ENCODE measurements at regions not wholly inside any gene's neighbourhood (a gene's known extent, or its start where the extent isn't known, plus 50 kb on each side); places are given as distances from the start of the nearest gene placed in this dataset.

GRCh38 chr14:26870096-26870495 lies 272.3 kb upstream of the NOVA1 start:
- no peaks in the 10 kb centered on the region for H3K4me1 ChIP-seq (ENCODE audit: control insufficient read depth in 1 of 2, insufficient read depth in 2 of 2, low read length in 2 of 2)
- no peak for DNase-seq
- no peaks in the 10 kb centered on the region for H3K79me2 ChIP-seq (ENCODE audit: control insufficient read depth, insufficient read depth, low read length, poor library complexity)
- H3K79me1 ChIP-seq (ENCODE audit: low read length): no peaks in the 10 kb centered on the region
- no peak overlapping the region for H4K12ac ChIP-seq (ENCODE audit: low read depth, low read length)
- H3K27ac ChIP-seq (ENCODE audit: low read depth, low read length): no peak overlapping the region
- no peak overlapping the region for H3K4me2 ChIP-seq (ENCODE audit: low read length)
- H3K9ac ChIP-seq (ENCODE audit: low read length): no peak overlapping the region
- H2BK5ac ChIP-seq (ENCODE audit: low read depth, low read length, poor library complexity): no peak overlapping the region
- H4K91ac ChIP-seq (ENCODE audit: low read depth, low read length): no peak overlapping the region
- no peak overlapping the region for H2AK5ac ChIP-seq (ENCODE audit: low read length)
- H2AFZ ChIP-seq (ENCODE audit: insufficient read depth, low read length, poor library complexity): no peak overlapping the region
- no peak overlapping the region for H3K4me3 ChIP-seq (ENCODE audit: low read depth, low read length)
- H3K23ac ChIP-seq (ENCODE audit: low read length): no peak overlapping the region
- H3K4ac ChIP-seq (ENCODE audit: low read depth, low read length): no peak overlapping the region
- no peaks in the 10 kb centered on the region for H3K27me3 ChIP-seq (ENCODE audit: insufficient read depth, low read length)
- no peak overlapping the region for H2BK12ac ChIP-seq (ENCODE audit: low read length)
- no peak overlapping the region for H2BK120ac ChIP-seq (ENCODE audit: insufficient read depth, low read length, poor library complexity)
- H3K9me3 ChIP-seq (ENCODE audit: insufficient read depth, low read depth, low read length): no peaks in the 10 kb centered on the region
- no peaks in the 10 kb centered on the region for H3K36me3 ChIP-seq (ENCODE audit: control insufficient read depth in 1 of 2, insufficient read depth in 2 of 2, low read length in 2 of 2)
- no peak overlapping the region for H4K8ac ChIP-seq (ENCODE audit: low read depth, low read length)
- no CpG with 5 or more reads among the region's 2 CpGs for WGBS (ENCODE audit: extremely low coverage, insufficient coverage, insufficient read length)
- H3K14ac ChIP-seq (ENCODE audit: low read length): no peak overlapping the region
- no peak overlapping the region for H3K18ac ChIP-seq (ENCODE audit: low read length)

GRCh38 chr14:26870722-26871617 lies 273.1 kb upstream of the NOVA1 start:
- no peak overlapping the region for H3K14ac ChIP-seq (ENCODE audit: low read length)
- H3K79me1 ChIP-seq (ENCODE audit: low read length): no peaks in the 10 kb centered on the region
- H2BK12ac ChIP-seq (ENCODE audit: low read length): no peak overlapping the region
- H3K9ac ChIP-seq (ENCODE audit: low read length): no peak overlapping the region
- no peak overlapping the region for H2BK5ac ChIP-seq (ENCODE audit: low read depth, low read length, poor library complexity)
- H3K9me3 ChIP-seq (ENCODE audit: insufficient read depth, low read depth, low read length): no peaks in the 10 kb centered on the region
- no peak overlapping the region for H3K4me3 ChIP-seq (ENCODE audit: low read depth, low read length)
- no peak overlapping the region for H2BK120ac ChIP-seq (ENCODE audit: insufficient read depth, low read length, poor library complexity)
- no peak overlapping the region for H4K12ac ChIP-seq (ENCODE audit: low read depth, low read length)
- no peaks in the 10 kb centered on the region for H3K4me1 ChIP-seq (ENCODE audit: control insufficient read depth in 1 of 2, insufficient read depth in 2 of 2, low read length in 2 of 2)
- no peak overlapping the region for H3K4me2 ChIP-seq (ENCODE audit: low read length)
- H4K8ac ChIP-seq (ENCODE audit: low read depth, low read length): no peak overlapping the region
- no peaks in the 10 kb centered on the region for H3K79me2 ChIP-seq (ENCODE audit: control insufficient read depth, insufficient read depth, low read length, poor library complexity)
- H3K27ac ChIP-seq (ENCODE audit: low read depth, low read length): no peak overlapping the region
- H3K4ac ChIP-seq (ENCODE audit: low read depth, low read length): no peak overlapping the region
- no peaks in the 10 kb centered on the region for H3K27me3 ChIP-seq (ENCODE audit: insufficient read depth, low read length)
- no peak overlapping the region for H2AK5ac ChIP-seq (ENCODE audit: low read length)
- no peak overlapping the region for H4K91ac ChIP-seq (ENCODE audit: low read depth, low read length)
- no peak overlapping the region for H3K23ac ChIP-seq (ENCODE audit: low read length)
- WGBS (ENCODE audit: extremely low coverage, insufficient coverage, insufficient read length): no CpG with 5 or more reads among the region's 8 CpGs
- H3K18ac ChIP-seq (ENCODE audit: low read length): no peak overlapping the region
- no peak overlapping the region for H2AFZ ChIP-seq (ENCODE audit: insufficient read depth, low read length, poor library complexity)
- no peak for DNase-seq
- H3K36me3 ChIP-seq (ENCODE audit: control insufficient read depth in 1 of 2, insufficient read depth in 2 of 2, low read length in 2 of 2): no peaks in the 10 kb centered on the region

GRCh38 chr14:26872515-26873361 lies 274.9 kb upstream of the NOVA1 start:
- no peak overlapping the region for H3K4me3 ChIP-seq (ENCODE audit: low read depth, low read length)
- no peak overlapping the region for H2AK5ac ChIP-seq (ENCODE audit: low read length)
- no peaks in the 10 kb centered on the region for H3K79me1 ChIP-seq (ENCODE audit: low read length)
- DNase-seq: peak in 1 of 2 donors; percentile 35
- H2BK12ac ChIP-seq (ENCODE audit: low read length): no peak overlapping the region
- no peak overlapping the region for H3K18ac ChIP-seq (ENCODE audit: low read length)
- H3K14ac ChIP-seq (ENCODE audit: low read length): no peak overlapping the region
- no peak overlapping the region for H4K91ac ChIP-seq (ENCODE audit: low read depth, low read length)
- no peaks in the 10 kb centered on the region for H3K4me1 ChIP-seq (ENCODE audit: control insufficient read depth in 1 of 2, insufficient read depth in 2 of 2, low read length in 2 of 2)
- H3K9me3 ChIP-seq (ENCODE audit: insufficient read depth, low read depth, low read length): no peaks in the 10 kb centered on the region
- no peaks in the 10 kb centered on the region for H3K79me2 ChIP-seq (ENCODE audit: control insufficient read depth, insufficient read depth, low read length, poor library complexity)
- no peak overlapping the region for H2BK120ac ChIP-seq (ENCODE audit: insufficient read depth, low read length, poor library complexity)
- no peak overlapping the region for H2BK5ac ChIP-seq (ENCODE audit: low read depth, low read length, poor library complexity)
- H3K23ac ChIP-seq (ENCODE audit: low read length): no peak overlapping the region
- H2AFZ ChIP-seq (ENCODE audit: insufficient read depth, low read length, poor library complexity): no peak overlapping the region
- no peak overlapping the region for H3K9ac ChIP-seq (ENCODE audit: low read length)
- no peak overlapping the region for H3K4me2 ChIP-seq (ENCODE audit: low read length)
- WGBS (ENCODE audit: extremely low coverage, insufficient coverage, insufficient read length): no CpG with 5 or more reads among the region's 8 CpGs
- no peak overlapping the region for H3K4ac ChIP-seq (ENCODE audit: low read depth, low read length)
- H4K8ac ChIP-seq (ENCODE audit: low read depth, low read length): no peak overlapping the region
- no peaks in the 10 kb centered on the region for H3K36me3 ChIP-seq (ENCODE audit: control insufficient read depth in 1 of 2, insufficient read depth in 2 of 2, low read length in 2 of 2)
- no peak overlapping the region for H4K12ac ChIP-seq (ENCODE audit: low read depth, low read length)
- no peaks in the 10 kb centered on the region for H3K27me3 ChIP-seq (ENCODE audit: insufficient read depth, low read length)
- no peak overlapping the region for H3K27ac ChIP-seq (ENCODE audit: low read depth, low read length)

- H3K4me3 ChIP-seq (ENCODE audit: low read depth, low read length): no peak overlapping the region
- H4K12ac ChIP-seq (ENCODE audit: low read depth, low read length): no peak overlapping the region
- H3K4ac ChIP-seq (ENCODE audit: low read depth, low read length): no peak overlapping the region
- no CpG with 5 or more reads among the region's 4 CpGs for WGBS (ENCODE audit: extremely low coverage, insufficient coverage, insufficient read length)
- H2AFZ ChIP-seq (ENCODE audit: insufficient read depth, low read length, poor library complexity): no peak overlapping the region
- no peak overlapping the region for H4K8ac ChIP-seq (ENCODE audit: low read depth, low read length)
- H3K27me3 ChIP-seq (ENCODE audit: insufficient read depth, low read length): no peaks in the 10 kb centered on the region
- H3K14ac ChIP-seq (ENCODE audit: low read length): no peak overlapping the region
- H3K4me2 ChIP-seq (ENCODE audit: low read length): no peak overlapping the region
- H4K91ac ChIP-seq (ENCODE audit: low read depth, low read length): no peak overlapping the region
- H2BK12ac ChIP-seq (ENCODE audit: low read length): no peak overlapping the region
- H2AK5ac ChIP-seq (ENCODE audit: low read length): no peak overlapping the region
- no peak overlapping the region for H3K23ac ChIP-seq (ENCODE audit: low read length)
- no peak overlapping the region for H3K18ac ChIP-seq (ENCODE audit: low read length)
- no peak for DNase-seq
- no peaks in the 10 kb centered on the region for H3K4me1 ChIP-seq (ENCODE audit: control insufficient read depth in 1 of 2, insufficient read depth in 2 of 2, low read length in 2 of 2)
- no peaks in the 10 kb centered on the region for H3K79me2 ChIP-seq (ENCODE audit: control insufficient read depth, insufficient read depth, low read length, poor library complexity)
- no peaks in the 10 kb centered on the region for H3K36me3 ChIP-seq (ENCODE audit: control insufficient read depth in 1 of 2, insufficient read depth in 2 of 2, low read length in 2 of 2)
- H2BK120ac ChIP-seq (ENCODE audit: insufficient read depth, low read length, poor library complexity): no peak overlapping the region
- no peak overlapping the region for H3K27ac ChIP-seq (ENCODE audit: low read depth, low read length)
- no peaks in the 10 kb centered on the region for H3K9me3 ChIP-seq (ENCODE audit: insufficient read depth, low read depth, low read length)
- no peaks in the 10 kb centered on the region for H3K79me1 ChIP-seq (ENCODE audit: low read length)
- H2BK5ac ChIP-seq (ENCODE audit: low read depth, low read length, poor library complexity): no peak overlapping the region
- H3K9ac ChIP-seq (ENCODE audit: low read length): no peak overlapping the region
These were observed 275.6 kb upstream of the NOVA1 start for GRCh38 chr14:26873362-26873960.
